HG02642 (cell line): ENCODE measurements at regions not wholly inside any gene's neighbourhood (a gene's known extent, or its start where the extent isn't known, plus 50 kb on each side); places are given as distances from the start of the nearest gene placed in this dataset.

Experiments
- ATAC-seq: cut with Tn5 transposase; IDR thresholded peaks from one replicate; pipeline ENCODE4 v1.9.1; 2021; ENCODE audit warnings: mild to moderate bottlenecking; ENCODE audit not compliant: unreplicated experiment, poor library complexity

DNA sequence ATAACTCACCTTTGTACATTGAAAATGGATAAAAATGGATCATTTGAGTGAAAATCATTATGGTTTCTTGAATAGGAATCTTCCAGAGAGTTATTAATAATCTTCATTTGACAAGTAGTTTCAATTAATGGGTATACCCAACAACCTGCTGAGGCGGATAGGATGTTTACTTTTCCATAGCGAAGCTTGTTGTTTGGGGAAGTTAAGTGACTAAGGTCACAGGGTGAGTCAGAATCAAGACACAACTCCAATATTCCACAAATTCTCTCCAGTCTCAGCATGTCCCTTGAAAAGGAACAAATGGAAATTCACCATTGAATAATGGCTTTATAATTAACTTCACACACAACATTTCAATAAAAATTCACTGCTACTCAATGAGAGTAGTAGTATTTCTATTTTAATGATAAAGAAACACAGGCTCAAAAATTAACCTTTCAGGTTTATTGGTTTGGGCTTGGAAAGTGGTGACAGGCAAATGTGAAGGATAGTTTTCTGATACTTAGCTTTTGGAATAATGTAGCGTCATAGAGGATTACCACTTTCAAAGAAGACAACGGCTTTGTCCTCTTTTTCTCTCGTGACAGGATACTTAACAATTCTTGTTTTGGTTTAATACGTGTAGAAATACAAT lies 211.3 kb downstream of the GPD2 start:
- ATAC-seq: no peak

GRCh38 chr2:156648522-156648921 lies 212.3 kb downstream of the GPD2 start:
- ATAC-seq: no peak

DNA sequence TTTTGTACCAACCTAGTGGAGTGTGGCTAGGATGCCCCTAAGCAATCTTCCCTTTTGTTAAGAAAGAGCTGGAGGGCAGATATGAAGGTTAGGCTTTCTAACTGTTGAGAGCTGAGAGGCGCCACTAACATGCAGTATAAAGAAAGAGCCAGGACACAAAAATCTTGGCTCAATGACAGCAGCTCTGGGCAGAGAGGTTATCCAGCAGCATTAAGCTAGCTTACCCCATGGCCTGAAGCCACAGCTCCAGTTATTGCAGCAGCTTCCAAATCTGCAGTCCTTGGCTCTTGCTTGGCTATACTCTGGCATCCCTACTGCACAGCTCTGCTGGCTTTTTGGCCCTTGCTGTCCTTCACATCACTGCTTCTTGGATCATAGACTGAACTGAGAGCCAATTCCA lies 213.4 kb downstream of the GPD2 start:
- no peak for ATAC-seq

GRCh38 chr2:156652691-156653090 lies 216.5 kb downstream of the GPD2 start:
- ATAC-seq: no peak

GRCh38 chr2:156653675-156654074 lies 217.5 kb downstream of the GPD2 start:
- ATAC-seq: no peak

GRCh38 chr2:156657809-156658208 lies 221.6 kb downstream of the GPD2 start:
- no peak for ATAC-seq

GRCh38 chr2:156659694-156660093 lies 223.5 kb downstream of the GPD2 start:
- no peak for ATAC-seq

DNA sequence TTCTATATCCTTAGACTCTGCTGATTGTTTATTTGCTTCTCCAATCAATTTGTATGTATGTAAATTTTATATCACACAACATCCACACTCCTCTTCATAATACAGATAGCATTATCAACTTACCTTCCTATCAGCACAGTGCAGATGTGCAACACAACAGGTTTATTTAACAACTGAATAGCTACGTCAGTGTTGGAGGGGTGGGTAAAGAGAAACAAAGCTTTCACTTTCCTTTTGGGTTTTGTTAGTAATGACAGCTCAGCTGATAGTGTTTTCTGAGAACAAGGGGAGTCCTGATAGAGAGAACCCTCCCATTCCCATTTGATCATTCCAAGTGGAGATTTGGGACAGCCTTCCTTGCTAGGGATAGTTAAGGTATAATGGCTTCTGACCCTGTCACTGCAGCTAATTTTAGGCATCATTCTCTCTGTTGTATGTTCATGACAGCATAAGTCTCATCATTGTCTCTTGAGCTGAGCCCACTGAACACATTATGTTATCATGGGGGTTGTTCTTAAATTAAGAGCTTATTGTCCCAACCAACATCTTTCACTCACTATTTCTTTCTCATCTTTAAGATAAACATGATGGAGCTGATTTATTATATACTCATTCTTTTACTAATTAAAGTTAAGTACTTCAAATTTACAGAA lies 227.7 kb downstream of the GPD2 start:
- ATAC-seq: peak; percentile 84

DNA sequence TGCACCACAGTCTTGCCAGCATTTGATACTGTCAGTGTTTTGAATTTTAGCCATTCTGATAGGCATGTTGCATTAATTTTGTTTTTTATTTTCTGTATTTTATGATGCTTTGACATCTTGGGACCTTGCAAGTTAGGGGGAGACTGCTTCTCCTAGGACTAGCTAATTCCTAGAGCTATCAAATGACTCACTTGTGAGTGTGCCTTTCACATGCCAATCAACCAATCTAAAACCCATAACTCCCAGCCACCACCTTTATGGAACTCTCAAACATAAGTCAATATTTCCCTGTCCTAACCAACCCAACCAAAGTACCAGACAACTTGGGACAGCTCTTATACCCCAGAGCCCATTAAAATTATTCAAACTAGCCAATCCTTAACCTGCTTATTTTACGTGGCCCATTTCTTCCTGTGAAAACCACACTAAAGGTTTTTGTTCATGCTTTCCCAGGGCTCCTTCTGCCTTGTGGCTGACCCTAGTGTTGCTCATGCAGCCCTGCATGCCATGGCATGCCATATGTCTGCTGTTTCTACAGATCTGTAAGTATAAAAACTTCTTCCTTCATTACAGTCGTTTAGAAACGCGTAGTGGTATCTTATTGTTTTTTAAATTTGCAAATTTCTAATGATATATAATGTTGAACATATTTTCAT lies 230.1 kb downstream of the GPD2 start:
- no peak for ATAC-seq

- ATAC-seq: no peak
Measured at GRCh38 chr2:156670104-156670503, 233.9 kb downstream of the GPD2 start.

- no peak for ATAC-seq
Measured at GRCh38 chr2:156671706-156672361, 235.7 kb downstream of the GPD2 start.

DNA sequence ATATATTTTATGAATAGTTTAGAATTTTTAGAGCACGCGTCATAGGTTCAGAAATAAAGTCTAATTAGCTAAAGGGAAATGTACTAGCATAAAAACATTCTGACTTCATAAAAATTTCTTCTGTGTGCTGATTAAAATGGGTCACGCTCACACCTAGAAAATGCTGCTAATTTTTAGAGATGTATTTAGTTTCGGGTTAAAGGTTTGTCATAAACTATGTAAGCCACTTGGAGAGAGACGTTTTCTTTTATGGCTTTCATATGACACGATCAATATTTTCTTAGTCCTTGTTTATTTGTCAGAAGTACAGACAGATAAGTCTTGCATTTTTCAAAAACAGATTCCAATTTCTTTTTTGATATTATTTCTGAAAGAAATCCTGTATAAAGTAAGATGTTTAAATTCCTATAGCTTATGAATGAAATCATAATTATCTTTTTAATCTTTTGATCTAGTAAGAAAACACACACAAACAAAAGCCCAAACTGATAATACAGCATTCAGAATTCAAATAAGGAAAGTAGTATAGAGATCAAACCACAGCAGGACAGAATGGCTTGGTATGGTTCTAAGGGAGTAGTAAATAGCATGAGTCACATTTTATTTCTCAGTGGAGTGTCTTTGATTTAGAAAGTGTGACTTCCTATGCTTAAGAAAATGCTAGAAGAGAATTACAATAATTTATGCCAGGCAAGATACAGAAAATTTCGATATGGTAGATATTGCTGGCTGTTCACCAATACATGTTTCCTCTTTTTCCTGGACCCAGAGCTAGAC lies 236.6 kb downstream of the GPD2 start:
- no peak for ATAC-seq

DNA sequence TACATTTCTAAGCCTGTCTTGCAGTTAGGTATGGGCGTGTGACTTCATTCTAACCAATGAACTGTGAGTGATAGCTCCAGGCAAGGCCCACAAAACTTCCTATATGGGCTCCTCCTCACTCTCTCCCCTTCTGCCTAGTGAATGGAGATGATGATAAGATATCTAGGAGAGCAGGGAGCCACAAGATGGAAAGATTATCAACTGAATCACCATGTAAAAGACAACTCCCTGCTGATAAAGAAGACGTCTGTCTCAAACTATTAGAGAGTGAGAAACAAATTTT lies 237.1 kb downstream of the GPD2 start:
- ATAC-seq: no peak

GRCh38 chr2:156673981-156674380 lies 237.8 kb downstream of the GPD2 start:
- no peak for ATAC-seq

DNA sequence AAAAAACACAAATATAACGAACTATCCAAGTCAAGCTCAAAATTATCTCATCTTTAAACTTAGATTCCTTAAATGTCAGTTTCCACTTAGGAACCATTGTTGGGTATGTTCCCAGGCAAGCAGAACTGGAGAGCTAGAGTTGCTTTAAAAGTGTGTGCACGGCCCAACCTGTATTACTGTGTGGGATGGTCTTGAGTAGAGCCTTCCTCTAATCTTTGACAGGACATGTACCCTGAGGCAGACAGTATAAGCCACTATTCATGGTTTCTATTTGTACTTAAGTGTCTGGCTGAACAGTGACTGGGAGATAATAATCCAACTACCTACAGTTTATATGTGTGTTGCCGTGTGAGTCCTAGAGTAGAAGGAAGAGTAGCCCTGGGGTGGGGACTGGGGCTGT lies 239.7 kb downstream of the GPD2 start:
- ATAC-seq: no peak

DNA sequence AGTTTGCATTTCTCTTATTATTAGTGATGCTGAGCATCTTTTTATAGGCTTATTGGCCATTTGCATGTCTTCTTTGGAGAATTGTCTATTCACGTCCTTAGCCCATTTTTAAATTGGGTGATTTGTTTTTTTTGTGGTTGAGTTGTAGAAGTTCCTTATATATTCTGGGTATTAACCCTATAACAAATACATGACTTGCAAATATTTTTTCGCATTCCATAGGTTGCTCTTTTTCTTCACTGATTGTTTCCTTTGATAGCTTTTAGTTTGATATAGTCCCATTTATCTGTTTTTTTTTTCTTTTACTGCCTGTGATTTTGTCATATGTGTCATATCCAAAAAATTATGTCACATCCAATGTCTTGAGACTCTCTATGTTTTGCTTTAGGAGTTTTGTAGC lies 243.6 kb downstream of the GPD2 start:
- ATAC-seq: no peak

DNA sequence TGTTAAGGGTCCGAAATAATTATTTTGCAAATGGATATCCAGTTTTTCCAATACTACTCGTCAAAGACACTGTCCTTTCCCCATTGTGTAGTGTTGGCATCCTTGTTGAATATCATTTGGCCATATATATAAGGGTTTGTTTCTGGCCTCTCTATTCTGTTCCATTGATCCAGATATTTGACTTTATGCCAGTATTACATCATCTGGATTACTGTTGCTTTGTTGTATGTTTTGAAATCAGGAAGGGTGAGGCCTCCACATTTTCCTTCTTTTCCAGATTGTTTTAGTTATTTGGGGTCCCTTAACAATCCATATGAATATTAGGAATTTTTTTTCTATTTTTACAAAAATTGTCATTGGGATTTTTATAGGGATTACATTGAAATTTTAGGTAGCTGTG lies 244.1 kb downstream of the GPD2 start:
- no peak for ATAC-seq

DNA sequence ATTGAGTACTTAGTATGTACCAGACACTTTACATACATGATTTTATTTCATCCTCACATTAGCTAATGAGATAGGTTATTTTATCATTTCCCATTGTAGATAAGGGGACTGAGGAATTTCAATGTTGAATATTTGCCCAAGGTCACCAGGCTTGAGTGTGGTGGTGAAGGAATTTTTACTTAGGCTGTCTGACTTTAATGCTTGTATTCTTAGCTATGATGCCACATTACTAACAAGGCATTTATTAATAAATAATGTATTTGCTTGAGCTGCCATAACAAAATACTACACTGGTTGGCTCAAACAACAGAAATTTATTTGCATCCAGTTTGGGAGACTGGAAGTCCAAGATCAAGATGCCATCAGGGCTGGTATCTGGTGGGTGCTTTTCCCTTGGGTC lies 250.9 kb downstream of the GPD2 start:
- ATAC-seq: no peak

- no peak for ATAC-seq
Measured at GRCh38 chr2:156687715-156688114, 251.5 kb downstream of the GPD2 start.

- ATAC-seq: no peak
Measured at GRCh38 chr2:156689939-156690338, 253.8 kb downstream of the GPD2 start.

DNA sequence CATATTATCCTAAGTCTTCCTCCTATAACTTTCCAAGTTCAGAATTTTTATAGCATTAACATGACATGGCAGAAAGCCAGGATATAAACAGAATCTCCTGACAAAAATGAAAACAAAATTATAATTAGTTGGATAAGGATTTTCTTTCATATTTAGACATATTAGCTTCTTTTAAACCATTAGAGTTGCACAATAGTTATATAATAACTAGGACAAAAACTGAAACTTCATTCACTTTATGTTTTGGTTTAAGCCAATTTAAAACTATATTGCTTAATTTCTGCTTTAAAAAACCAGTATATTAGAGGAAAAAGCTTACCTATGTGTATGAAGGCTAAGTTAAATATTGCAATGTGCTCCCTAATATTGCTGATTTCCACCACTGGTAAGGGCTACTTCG lies 254.8 kb downstream of the GPD2 start:
- ATAC-seq: no peak
